H9 (cell line): ENCODE measurements at regions not wholly inside any gene's neighbourhood (a gene's known extent, or its start where the extent isn't known, plus 50 kb on each side); places are given as distances from the start of the nearest gene placed in this dataset.

Experiments used
- DNase-seq: peaks from one replicate; pipeline ENCODE4 v3.0.0-alpha.2; 2017
- H2AFZ ChIP-seq: one replicate; pipeline ENCODE4 v1.6.1; 2013; ENCODE audit warnings: mild to moderate bottlenecking, low read length, control low read depth, moderate library complexity
- H2AK5ac ChIP-seq: 2 replicates; pipeline ENCODE4 v1.6.1; 2013; ENCODE audit warnings: low read length, control low read depth, mixed read lengths; ENCODE audit not compliant: insufficient read length
- H2BK120ac ChIP-seq: one replicate; pipeline ENCODE4 v1.6.1; 2013; ENCODE audit warnings: low read depth, mild to moderate bottlenecking, low read length, control low read depth, inconsistent platforms; ENCODE audit not compliant: poor library complexity, severe bottlenecking
- H2BK12ac ChIP-seq: 2 replicates; pipeline ENCODE4 v1.6.1; 2013; ENCODE audit warnings: low read length, control low read depth, mixed read lengths, low read depth; ENCODE audit not compliant: insufficient read length
- H2BK15ac ChIP-seq: 2 replicates; pipeline ENCODE4 v1.6.1; 2013; ENCODE audit warnings: low read depth, low read length, control low read depth
- H2BK20ac ChIP-seq: one replicate; pipeline ENCODE4 v1.6.1; 2013; ENCODE audit warnings: low read depth, mild to moderate bottlenecking, low read length, control low read depth, inconsistent platforms; ENCODE audit not compliant: poor library complexity, severe bottlenecking
- H2BK5ac ChIP-seq: 2 replicates; pipeline ENCODE4 v1.6.1; 2013; ENCODE audit warnings: low read length, control low read depth, mixed read lengths; ENCODE audit not compliant: insufficient read length
- H3K14ac ChIP-seq: 2 replicates; pipeline ENCODE4 v1.6.1; 2013; ENCODE audit warnings: low read length, control low read depth; ENCODE audit not compliant: insufficient read depth
- H3K18ac ChIP-seq: 2 replicates; pipeline ENCODE4 v1.6.1; 2013; ENCODE audit warnings: low read depth, mild to moderate bottlenecking, mixed read lengths, low read length, control low read depth; ENCODE audit not compliant: insufficient read length
- H3K23ac ChIP-seq: 2 replicates; pipeline ENCODE4 v1.6.1; 2013; ENCODE audit warnings: low read length, control low read depth, mixed read lengths, low read depth; ENCODE audit not compliant: insufficient read length
- H3K23me2 ChIP-seq: 2 replicates; pipeline ENCODE4 v1.6.1; 2013; ENCODE audit warnings: low read depth, mild to moderate bottlenecking, mixed read lengths, low read length, control low read depth; ENCODE audit not compliant: insufficient read length, poor library complexity, severe bottlenecking
- H3K27ac ChIP-seq: 2 replicates; pipeline ENCODE4 v1.5.1; 2013; ENCODE audit warnings: low read length, control low read depth, mixed read lengths, low read depth; ENCODE audit not compliant: insufficient read length
- H3K27me3 ChIP-seq: 2 replicates; pipeline ENCODE4 v1.6.1; 2013; ENCODE audit warnings: low read length, control low read depth, inconsistent platforms; ENCODE audit not compliant: insufficient read depth
- H3K4ac ChIP-seq: 2 replicates; pipeline ENCODE4 v1.6.1; 2013; ENCODE audit warnings: low read depth, mild to moderate bottlenecking, control low read depth, inconsistent platforms, low read length, moderate library complexity
- H3K4me1 ChIP-seq: 2 replicates; pipeline ENCODE4 v1.6.1; 2013; ENCODE audit warnings: low read length, control low read depth, inconsistent platforms; ENCODE audit not compliant: insufficient read depth
- H3K4me2 ChIP-seq: 2 replicates; pipeline ENCODE4 v1.6.1; 2013; ENCODE audit warnings: low read length, control low read depth, mixed read lengths; ENCODE audit not compliant: insufficient read length, insufficient read depth
- H3K56ac ChIP-seq: 2 replicates; pipeline ENCODE4 v1.6.1; 2013; ENCODE audit warnings: low read depth, mild to moderate bottlenecking, mixed read lengths, low read length, control low read depth; ENCODE audit not compliant: insufficient read length
- H3K79me1 ChIP-seq: 2 replicates; pipeline ENCODE4 v1.6.1; 2013; ENCODE audit warnings: low read depth, mild to moderate bottlenecking, moderate library complexity, low read length, control low read depth, inconsistent platforms; ENCODE audit not compliant: insufficient read depth, poor library complexity, severe bottlenecking
- H3K79me2 ChIP-seq: 2 replicates; pipeline ENCODE4 v1.6.1; 2013; ENCODE audit warnings: low read length, control low read depth, inconsistent platforms; ENCODE audit not compliant: insufficient read depth
- H3K9ac ChIP-seq: 2 replicates; pipeline ENCODE4 v1.6.1; 2013; ENCODE audit warnings: low read length, control low read depth, mixed read lengths; ENCODE audit not compliant: insufficient read length; ENCODE audit errors: extremely low read depth
- H3K9me3 ChIP-seq: one replicate; pipeline ENCODE4 v1.6.1; 2013; ENCODE audit warnings: low read depth, low read length, inconsistent platforms; ENCODE audit not compliant: control insufficient read depth
- H3T11ph ChIP-seq: one replicate; pipeline ENCODE4 v1.6.1; 2013; ENCODE audit warnings: mild to moderate bottlenecking, low read length, control low read depth, inconsistent platforms
- H4K20me1 ChIP-seq: one replicate; pipeline ENCODE4 v1.6.1; 2013; ENCODE audit not compliant: control insufficient read depth, insufficient read length, insufficient read depth
- H4K5ac ChIP-seq: 2 replicates; pipeline ENCODE4 v1.6.1; 2013; ENCODE audit warnings: low read depth, mild to moderate bottlenecking, mixed read lengths, low read length, control low read depth; ENCODE audit not compliant: insufficient read length
- H4K8ac ChIP-seq: replicated peaks from 2 replicates; pipeline ENCODE4 v1.6.1; 2013; ENCODE audit warnings: low read length, control low read depth, mixed read lengths, low read depth; ENCODE audit not compliant: insufficient read length
- H4K91ac ChIP-seq: 2 replicates; pipeline ENCODE4 v1.6.1; 2013; ENCODE audit warnings: low read depth, mild to moderate bottlenecking, moderate library complexity, mixed read lengths, low read length, control low read depth; ENCODE audit not compliant: insufficient read length
- H3K27ac Mint-ChIP-seq, 3 experiments: 2 replicates in 2 of 3; 3 replicates in 1 of 3; pipeline ENCODE4 v1.8.0; 2020 to 2021; ENCODE audit warnings: mixed read lengths in 3 of 3, mild to moderate bottlenecking in 1 of 3, moderate library complexity in 1 of 3
- H3K27me3 Mint-ChIP-seq: 2 replicates; pipeline ENCODE4 v1.8.0; 2021; ENCODE audit warnings: low read depth, mild to moderate bottlenecking, moderate library complexity, mixed read lengths
- H3K36me3 Mint-ChIP-seq, 3 experiments: 2 replicates in 2 of 3; 3 replicates in 1 of 3; pipeline ENCODE4 v1.8.0; 2020 to 2021; ENCODE audit warnings: low read depth in 3 of 3, mixed read lengths in 3 of 3; ENCODE audit not compliant: insufficient read depth in 1 of 3
- H3K4me1 Mint-ChIP-seq, 2 experiments: 2 replicates each; pipeline ENCODE4 v1.8.0; 2020; ENCODE audit warnings: mixed read lengths in 2 of 2
- H3K4me3 Mint-ChIP-seq, 2 experiments: 2 replicates in 1 of 2; 3 replicates in 1 of 2; pipeline ENCODE4 v1.8.0; 2020 to 2021; ENCODE audit warnings: mild to moderate bottlenecking in 2 of 2, mixed read lengths in 2 of 2, moderate library complexity in 1 of 2
- H3K9me3 Mint-ChIP-seq, 2 experiments: 2 replicates in 1 of 2; 3 replicates in 1 of 2; pipeline ENCODE4 v1.8.0; 2020; ENCODE audit warnings: mild to moderate bottlenecking in 2 of 2, mixed read lengths in 2 of 2, moderate library complexity in 1 of 2
- WGBS: extraction: QIAGEN DNeasy Blood & Tissue Kit; methylation state at CpG from one replicate; pipeline ENCODE4 v1.1.7; 2013; ENCODE audit warnings: missing lambda C conversion rate, low lambda C conversion rate, mixed read lengths; ENCODE audit not compliant: insufficient read length; ENCODE audit errors: extremely low coverage; 5-methylcytosine and 5-hydroxymethylcytosine counted together
- TF ChIP-seq, protein P1 (sequence below): fragments of 200-600 bp; sonication (generic); conservative IDR thresholded peaks from 3 replicates; pipeline ENCODE4 v1.8.0; 2021; ENCODE audit warnings: antibody characterized with exemption, mild to moderate bottlenecking

GRCh38 chr17:62188713-62189112 lies 123.6 kb upstream of the MED13 start:
- H3K9me3 ChIP-seq: no peaks in the 10 kb centered on the region
- no peak overlapping the region for H3K4me2 ChIP-seq
- H3K4me1 ChIP-seq: no peaks in the 10 kb centered on the region
- Mint-ChIP-seq H3K27ac (no peak overlapping the region; a peak in 1 of 7 replicates), H3K9me3 (no peaks in the 10 kb centered on the region), H3K4me3 (no peak overlapping the region), H3K4me1 (peaks cover 10 to 14% of the 10 kb centered on the region in 2 experiments), H3K27me3 (no peaks in the 10 kb centered on the region; the same call in 1 of the 2 replicates), H3K36me3 (no peaks in the 10 kb centered on the region)
- no peak overlapping the region for H2AFZ ChIP-seq
- no peak overlapping the region for H2BK5ac ChIP-seq
- DNase-seq: no peak
- no peak overlapping the region for H4K8ac ChIP-seq
- H3K56ac ChIP-seq: no peak overlapping the region
- H3K14ac ChIP-seq: no peak overlapping the region
- H3K27ac ChIP-seq: no peak overlapping the region
- H2AK5ac ChIP-seq: no peak overlapping the region
- H3K4ac ChIP-seq: no peak overlapping the region
- H4K91ac ChIP-seq: no peak overlapping the region
- H2BK15ac ChIP-seq: no peak overlapping the region
- H4K5ac ChIP-seq: no peak overlapping the region
- no peaks in the 10 kb centered on the region for H3K79me1 ChIP-seq
- H3K79me2 ChIP-seq: no peaks in the 10 kb centered on the region
- H2BK20ac ChIP-seq: no peak overlapping the region
- H2BK12ac ChIP-seq: no peak overlapping the region
- TF ChIP-seq, protein P1, sequence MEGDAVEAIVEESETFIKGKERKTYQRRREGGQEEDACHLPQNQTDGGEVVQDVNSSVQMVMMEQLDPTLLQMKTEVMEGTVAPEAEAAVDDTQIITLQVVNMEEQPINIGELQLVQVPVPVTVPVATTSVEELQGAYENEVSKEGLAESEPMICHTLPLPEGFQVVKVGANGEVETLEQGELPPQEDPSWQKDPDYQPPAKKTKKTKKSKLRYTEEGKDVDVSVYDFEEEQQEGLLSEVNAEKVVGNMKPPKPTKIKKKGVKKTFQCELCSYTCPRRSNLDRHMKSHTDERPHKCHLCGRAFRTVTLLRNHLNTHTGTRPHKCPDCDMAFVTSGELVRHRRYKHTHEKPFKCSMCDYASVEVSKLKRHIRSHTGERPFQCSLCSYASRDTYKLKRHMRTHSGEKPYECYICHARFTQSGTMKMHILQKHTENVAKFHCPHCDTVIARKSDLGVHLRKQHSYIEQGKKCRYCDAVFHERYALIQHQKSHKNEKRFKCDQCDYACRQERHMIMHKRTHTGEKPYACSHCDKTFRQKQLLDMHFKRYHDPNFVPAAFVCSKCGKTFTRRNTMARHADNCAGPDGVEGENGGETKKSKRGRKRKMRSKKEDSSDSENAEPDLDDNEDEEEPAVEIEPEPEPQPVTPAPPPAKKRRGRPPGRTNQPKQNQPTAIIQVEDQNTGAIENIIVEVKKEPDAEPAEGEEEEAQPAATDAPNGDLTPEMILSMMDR: no peak
- H3K23me2 ChIP-seq: no peaks in the 10 kb centered on the region
- no CpG with 5 or more reads among the region's 5 CpGs for WGBS
- H4K20me1 ChIP-seq: no peaks in the 10 kb centered on the region
- no peak overlapping the region for H3K18ac ChIP-seq
- H3K27me3 ChIP-seq: no peaks in the 10 kb centered on the region
- no peak overlapping the region for H2BK120ac ChIP-seq
- no peak overlapping the region for H3K23ac ChIP-seq
- no peak overlapping the region for H3K9ac ChIP-seq
- no peak overlapping the region for H3T11ph ChIP-seq
